H9 (cell line): ENCODE measurements at regions not wholly inside any gene's neighbourhood (a gene's known extent, or its start where the extent isn't known, plus 50 kb on each side); places are given as distances from the start of the nearest gene placed in this dataset.

Experiments
- DNase-seq: peaks from one replicate; pipeline ENCODE4 v3.0.0-alpha.2; 2017
- H2AFZ ChIP-seq: one replicate; pipeline ENCODE4 v1.6.1; 2013; ENCODE audit warnings: mild to moderate bottlenecking, low read length, control low read depth, moderate library complexity
- H2AK5ac ChIP-seq: 2 replicates; pipeline ENCODE4 v1.6.1; 2013; ENCODE audit warnings: low read length, control low read depth, mixed read lengths; ENCODE audit not compliant: insufficient read length
- H2BK120ac ChIP-seq: one replicate; pipeline ENCODE4 v1.6.1; 2013; ENCODE audit warnings: low read depth, mild to moderate bottlenecking, low read length, control low read depth, inconsistent platforms; ENCODE audit not compliant: poor library complexity, severe bottlenecking
- H2BK12ac ChIP-seq: 2 replicates; pipeline ENCODE4 v1.6.1; 2013; ENCODE audit warnings: low read length, control low read depth, mixed read lengths, low read depth; ENCODE audit not compliant: insufficient read length
- H2BK15ac ChIP-seq: 2 replicates; pipeline ENCODE4 v1.6.1; 2013; ENCODE audit warnings: low read depth, low read length, control low read depth
- H2BK20ac ChIP-seq: one replicate; pipeline ENCODE4 v1.6.1; 2013; ENCODE audit warnings: low read depth, mild to moderate bottlenecking, low read length, control low read depth, inconsistent platforms; ENCODE audit not compliant: poor library complexity, severe bottlenecking
- H2BK5ac ChIP-seq: 2 replicates; pipeline ENCODE4 v1.6.1; 2013; ENCODE audit warnings: low read length, control low read depth, mixed read lengths; ENCODE audit not compliant: insufficient read length
- H3K14ac ChIP-seq: 2 replicates; pipeline ENCODE4 v1.6.1; 2013; ENCODE audit warnings: low read length, control low read depth; ENCODE audit not compliant: insufficient read depth
- H3K18ac ChIP-seq: 2 replicates; pipeline ENCODE4 v1.6.1; 2013; ENCODE audit warnings: low read depth, mild to moderate bottlenecking, mixed read lengths, low read length, control low read depth; ENCODE audit not compliant: insufficient read length
- H3K23ac ChIP-seq: 2 replicates; pipeline ENCODE4 v1.6.1; 2013; ENCODE audit warnings: low read length, control low read depth, mixed read lengths, low read depth; ENCODE audit not compliant: insufficient read length
- H3K23me2 ChIP-seq: 2 replicates; pipeline ENCODE4 v1.6.1; 2013; ENCODE audit warnings: low read depth, mild to moderate bottlenecking, mixed read lengths, low read length, control low read depth; ENCODE audit not compliant: insufficient read length, poor library complexity, severe bottlenecking
- H3K27ac ChIP-seq: 2 replicates; pipeline ENCODE4 v1.5.1; 2013; ENCODE audit warnings: low read length, control low read depth, mixed read lengths, low read depth; ENCODE audit not compliant: insufficient read length
- H3K27me3 ChIP-seq: 2 replicates; pipeline ENCODE4 v1.6.1; 2013; ENCODE audit warnings: low read length, control low read depth, inconsistent platforms; ENCODE audit not compliant: insufficient read depth
- H3K4ac ChIP-seq: 2 replicates; pipeline ENCODE4 v1.6.1; 2013; ENCODE audit warnings: low read depth, mild to moderate bottlenecking, control low read depth, inconsistent platforms, low read length, moderate library complexity
- H3K4me1 ChIP-seq: 2 replicates; pipeline ENCODE4 v1.6.1; 2013; ENCODE audit warnings: low read length, control low read depth, inconsistent platforms; ENCODE audit not compliant: insufficient read depth
- H3K4me2 ChIP-seq: 2 replicates; pipeline ENCODE4 v1.6.1; 2013; ENCODE audit warnings: low read length, control low read depth, mixed read lengths; ENCODE audit not compliant: insufficient read length, insufficient read depth
- H3K56ac ChIP-seq: 2 replicates; pipeline ENCODE4 v1.6.1; 2013; ENCODE audit warnings: low read depth, mild to moderate bottlenecking, mixed read lengths, low read length, control low read depth; ENCODE audit not compliant: insufficient read length
- H3K79me1 ChIP-seq: 2 replicates; pipeline ENCODE4 v1.6.1; 2013; ENCODE audit warnings: low read depth, mild to moderate bottlenecking, moderate library complexity, low read length, control low read depth, inconsistent platforms; ENCODE audit not compliant: insufficient read depth, poor library complexity, severe bottlenecking
- H3K79me2 ChIP-seq: 2 replicates; pipeline ENCODE4 v1.6.1; 2013; ENCODE audit warnings: low read length, control low read depth, inconsistent platforms; ENCODE audit not compliant: insufficient read depth
- H3K9ac ChIP-seq: 2 replicates; pipeline ENCODE4 v1.6.1; 2013; ENCODE audit warnings: low read length, control low read depth, mixed read lengths; ENCODE audit not compliant: insufficient read length; ENCODE audit errors: extremely low read depth
- H3K9me3 ChIP-seq: one replicate; pipeline ENCODE4 v1.6.1; 2013; ENCODE audit warnings: low read depth, low read length, inconsistent platforms; ENCODE audit not compliant: control insufficient read depth
- H3T11ph ChIP-seq: one replicate; pipeline ENCODE4 v1.6.1; 2013; ENCODE audit warnings: mild to moderate bottlenecking, low read length, control low read depth, inconsistent platforms
- H4K20me1 ChIP-seq: one replicate; pipeline ENCODE4 v1.6.1; 2013; ENCODE audit not compliant: control insufficient read depth, insufficient read length, insufficient read depth
- H4K5ac ChIP-seq: 2 replicates; pipeline ENCODE4 v1.6.1; 2013; ENCODE audit warnings: low read depth, mild to moderate bottlenecking, mixed read lengths, low read length, control low read depth; ENCODE audit not compliant: insufficient read length
- H4K8ac ChIP-seq: replicated peaks from 2 replicates; pipeline ENCODE4 v1.6.1; 2013; ENCODE audit warnings: low read length, control low read depth, mixed read lengths, low read depth; ENCODE audit not compliant: insufficient read length
- H4K91ac ChIP-seq: 2 replicates; pipeline ENCODE4 v1.6.1; 2013; ENCODE audit warnings: low read depth, mild to moderate bottlenecking, moderate library complexity, mixed read lengths, low read length, control low read depth; ENCODE audit not compliant: insufficient read length
- H3K27ac Mint-ChIP-seq, 3 experiments: 2 replicates in 2 of 3; 3 replicates in 1 of 3; pipeline ENCODE4 v1.8.0; 2020 to 2021; ENCODE audit warnings: mixed read lengths in 3 of 3, mild to moderate bottlenecking in 1 of 3, moderate library complexity in 1 of 3
- H3K27me3 Mint-ChIP-seq: 2 replicates; pipeline ENCODE4 v1.8.0; 2021; ENCODE audit warnings: low read depth, mild to moderate bottlenecking, moderate library complexity, mixed read lengths
- H3K36me3 Mint-ChIP-seq, 3 experiments: 2 replicates in 2 of 3; 3 replicates in 1 of 3; pipeline ENCODE4 v1.8.0; 2020 to 2021; ENCODE audit warnings: low read depth in 3 of 3, mixed read lengths in 3 of 3; ENCODE audit not compliant: insufficient read depth in 1 of 3
- H3K4me1 Mint-ChIP-seq, 2 experiments: 2 replicates each; pipeline ENCODE4 v1.8.0; 2020; ENCODE audit warnings: mixed read lengths in 2 of 2
- H3K4me3 Mint-ChIP-seq, 2 experiments: 2 replicates in 1 of 2; 3 replicates in 1 of 2; pipeline ENCODE4 v1.8.0; 2020 to 2021; ENCODE audit warnings: mild to moderate bottlenecking in 2 of 2, mixed read lengths in 2 of 2, moderate library complexity in 1 of 2
- H3K9me3 Mint-ChIP-seq, 2 experiments: 2 replicates in 1 of 2; 3 replicates in 1 of 2; pipeline ENCODE4 v1.8.0; 2020; ENCODE audit warnings: mild to moderate bottlenecking in 2 of 2, mixed read lengths in 2 of 2, moderate library complexity in 1 of 2
- CTCF ChIP-seq: fragments of 200-600 bp; sonication (generic); conservative IDR thresholded peaks from 3 replicates; pipeline ENCODE4 v1.8.0; 2021; ENCODE audit warnings: antibody characterized with exemption, mild to moderate bottlenecking
- WGBS: extraction: QIAGEN DNeasy Blood & Tissue Kit; methylation state at CpG from one replicate; pipeline ENCODE4 v1.1.7; 2013; ENCODE audit warnings: missing lambda C conversion rate, low lambda C conversion rate, mixed read lengths; ENCODE audit not compliant: insufficient read length; ENCODE audit errors: extremely low coverage; 5-methylcytosine and 5-hydroxymethylcytosine counted together

- Histone ChIP-seq H3K56ac (no peak overlapping the region), H3K27ac (no peak overlapping the region), H2BK15ac (no peak overlapping the region), H3K23me2 (no peaks in the 10 kb centered on the region), H3K79me2 (no peaks in the 10 kb centered on the region), H2AFZ (no peak overlapping the region), H3K4me1 (no peaks in the 10 kb centered on the region), H4K5ac (no peak overlapping the region), H2BK12ac (no peak overlapping the region), H2BK120ac (no peak overlapping the region), H4K8ac (no peak overlapping the region), H3K9ac (no peak overlapping the region), H2AK5ac (no peak overlapping the region), H3K4me2 (no peak overlapping the region), H3K23ac (no peak overlapping the region), H2BK20ac (no peak overlapping the region), H3K14ac (no peak overlapping the region), H3K79me1 (no peaks in the 10 kb centered on the region), H3K18ac (no peak overlapping the region), H3K9me3 (no peaks in the 10 kb centered on the region), H3K27me3 (no peaks in the 10 kb centered on the region), H2BK5ac (no peak overlapping the region), H4K91ac (no peak overlapping the region), H3T11ph (no peak overlapping the region), H3K4ac (no peak overlapping the region), H4K20me1 (no peaks in the 10 kb centered on the region)
- no CpG with 5 or more reads among the region's 5 CpGs for WGBS
- no peaks in the 10 kb centered on the region for H3K27me3 Mint-ChIP-seq
- H3K27ac Mint-ChIP-seq: no peak overlapping the region
- H3K36me3 Mint-ChIP-seq: no peaks in the 10 kb centered on the region
- TF ChIP-seq CTCF: no peak
- no peak for DNase-seq
- no peak overlapping the region for H3K4me3 Mint-ChIP-seq
- H3K9me3 Mint-ChIP-seq: no peaks in the 10 kb centered on the region
- no peaks in the 10 kb centered on the region for H3K4me1 Mint-ChIP-seq
Measured at GRCh38 chr9:73026375-73026774, 73.5 kb upstream of the ALDH1A1 start.
